CD4-positive, alpha-beta T cell treated with Interleukin-6 at 100 ng/mL for 8 hours (primary cell): ENCODE measurements at regions not wholly inside any gene's neighbourhood (a gene's known extent, or its start where the extent isn't known, plus 50 kb on each side); places are given as distances from the start of the nearest gene placed in this dataset.

Experiments used
- DNase-seq: peaks from one replicate; pipeline ENCODE4 v3.0.0-alpha.2; 2020; ENCODE audit warnings: mixed read lengths, low spot score

- DNase-seq: no peak
These were observed 90.7 kb upstream of the BEND6 start for GRCh38 chr6:56864171-56864616.

GRCh38 chr6:56863366-56863765 lies 91.5 kb upstream of the BEND6 start:
- no peak for DNase-seq

GRCh38 chr6:56862415-56863175 lies 92.3 kb upstream of the BEND6 start:
- no peak for DNase-seq

GRCh38 chr6:56860475-56860874 lies 94.4 kb upstream of the BEND6 start:
- no peak for DNase-seq

- DNase-seq: no peak
These were observed 98.8 kb upstream of the BEND6 start for GRCh38 chr6:56856036-56856580.

- DNase-seq: no peak
These were observed 100.8 kb upstream of the BEND6 start for GRCh38 chr6:56854086-56854485.

- no peak for DNase-seq
These were observed 101.4 kb upstream of the BEND6 start for GRCh38 chr6:56853541-56853940.

GRCh38 chr6:56852260-56853010 lies 102.5 kb upstream of the BEND6 start:
- DNase-seq: no peak

GRCh38 chr6:56851541-56852259 lies 103.2 kb upstream of the BEND6 start:
- peak; percentile 16 for DNase-seq

- DNase-seq: no peak
These were observed 103.8 kb upstream of the BEND6 start for GRCh38 chr6:56851074-56851473.

- DNase-seq: no peak
These were observed 104.3 kb upstream of the BEND6 start for GRCh38 chr6:56850626-56851025.

- DNase-seq: no peak
These were observed 105.0 kb upstream of the BEND6 start for GRCh38 chr6:56849896-56850295.

GRCh38 chr6:56848105-56848504 lies 106.8 kb upstream of the BEND6 start:
- DNase-seq: no peak

GRCh38 chr6:56845032-56845431 lies 109.9 kb upstream of the BEND6 start:
- DNase-seq: no peak

- DNase-seq: peak; percentile 53
These were observed 111.2 kb upstream of the BEND6 start for GRCh38 chr6:56843476-56844349.

GRCh38 chr6:56842686-56843475 lies 112.0 kb upstream of the BEND6 start:
- no peak for DNase-seq

- no peak for DNase-seq
These were observed 113.2 kb upstream of the BEND6 start for GRCh38 chr6:56841751-56842150.

- DNase-seq: no peak
These were observed 113.5 kb upstream of the BEND6 start for GRCh38 chr6:56841381-56841749.

- DNase-seq: no peak
These were observed 114.2 kb upstream of the BEND6 start for GRCh38 chr6:56840467-56841380.
